ENCODE measurements at regions not wholly inside any gene's neighbourhood (a gene's known extent, or its start where the extent isn't known, plus 50 kb on each side); places are given as distances from the start of the nearest gene placed in this dataset.
A peak's percentile ranks its signal among the peaks of the same experiment; 100 is the strongest.
"Not testable (repeated sequence)": the region's sequence is repeated elsewhere in the genome, so short reads cannot be mapped to it uniquely, and the experiment has no call there.

DNA sequence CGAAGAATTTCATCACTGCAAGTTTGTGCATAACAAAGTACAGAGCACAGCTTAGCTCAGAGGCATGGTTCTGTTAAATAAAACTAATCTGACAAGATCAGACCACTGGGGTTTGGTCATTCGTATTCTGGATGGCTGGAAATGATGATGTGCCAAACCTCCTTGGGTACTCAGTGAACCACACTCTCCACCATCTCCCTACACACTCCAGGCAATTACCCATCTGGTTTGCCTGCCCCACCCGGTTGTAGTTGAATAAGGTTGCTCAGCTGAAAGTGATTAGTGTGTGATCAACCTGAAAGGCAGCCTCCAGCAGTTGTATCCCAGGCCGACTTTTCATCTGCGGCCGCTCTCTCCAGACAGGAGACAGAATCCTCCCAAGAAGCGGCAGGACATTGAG is 371.4 kb downstream of the TLE1 start:
- TF ChIP-seq FOXP2 (optimal IDR thresholded peaks at IDR 0.05; ENCODE audit: control extremely low read depth, extremely low read length, insufficient read depth) = no peak
- TF ChIP-seq EZH2 (IDR thresholded peaks at IDR 0.05) = peak; percentile 51
- no peak for TF ChIP-seq POLR2AphosphoS5 (IDR thresholded peaks at IDR 0.05; ENCODE audit: borderline replicate concordance, low read depth, low read length)
- Histone ChIP-seq H3K27ac (no peak overlapping the region), H3K36me3 (ENCODE audit: insufficient read depth, low read length) (no peaks in the 10 kb centered on the region), H3K9ac (ENCODE audit: insufficient read length) (no peak overlapping the region), H3K4me3 (no peak overlapping the region), H3K9me3 (ENCODE audit: low read depth, low read length) (no peaks in the 10 kb centered on the region)
- no peak for DNase-seq (ENCODE audit: low read depth, low spot score)

DNA sequence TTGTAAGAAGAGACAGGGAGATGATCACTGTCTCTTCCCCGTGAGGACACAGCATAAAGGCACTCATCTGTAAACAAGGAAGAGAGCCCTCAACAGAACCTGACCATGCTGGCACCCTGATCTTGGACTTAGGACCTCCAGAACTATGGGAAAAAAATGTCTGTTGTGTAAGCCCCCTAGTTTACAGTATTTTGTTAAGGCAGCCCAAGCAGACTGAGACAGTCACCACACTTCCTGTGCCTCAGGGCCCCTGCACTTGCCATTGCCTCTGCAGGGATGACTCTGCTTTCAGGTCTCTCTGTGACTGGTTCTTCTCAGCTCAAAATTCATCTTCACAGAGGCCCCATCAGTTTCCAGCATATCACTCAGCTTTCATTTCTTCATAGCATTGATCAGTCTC is 372.1 kb downstream of the TLE1 start:
- Histone ChIP-seq H3K9ac (ENCODE audit: insufficient read length) (no peak overlapping the region), H3K36me3 (ENCODE audit: insufficient read depth, low read length) (no peaks in the 10 kb centered on the region), H3K27ac (no peak overlapping the region), H3K4me3 (no peak overlapping the region), H3K9me3 (ENCODE audit: low read depth, low read length) (no peaks in the 10 kb centered on the region)
- no peak for DNase-seq (ENCODE audit: low read depth, low spot score)
- TF ChIP-seq EZH2 (IDR thresholded peaks at IDR 0.05) (no peak), POLR2AphosphoS5 (IDR thresholded peaks at IDR 0.05; ENCODE audit: borderline replicate concordance, low read depth, low read length) (no peak), FOXP2 (optimal IDR thresholded peaks at IDR 0.05; ENCODE audit: control extremely low read depth, extremely low read length, insufficient read depth) (no peak)

DNA sequence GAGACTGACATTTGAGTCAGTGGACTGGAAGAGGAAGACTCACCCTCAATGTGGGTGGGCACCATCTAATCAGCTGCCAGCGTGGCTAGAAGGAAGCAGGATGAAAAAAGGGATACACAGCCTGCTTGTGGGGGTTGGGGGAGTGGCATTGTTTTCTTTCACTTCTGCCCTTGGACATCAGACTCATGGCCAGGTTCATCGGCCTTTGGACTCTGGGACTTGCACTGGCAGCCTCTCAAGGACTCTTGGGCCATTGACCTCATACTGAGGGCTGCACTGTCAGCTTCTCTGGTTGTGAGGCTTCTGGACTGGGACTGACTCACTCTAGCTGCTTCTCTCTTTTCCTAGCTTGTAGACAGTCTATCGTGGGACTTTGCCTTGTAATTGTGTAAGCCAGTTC is 374.9 kb downstream of the TLE1 start:
- DNase-seq (ENCODE audit: low read depth, low spot score) = no peak
- Histone ChIP-seq H3K36me3 (ENCODE audit: insufficient read depth, low read length) (no peaks in the 10 kb centered on the region), H3K4me3 (no peak overlapping the region), H3K9ac (ENCODE audit: insufficient read length) (no peak overlapping the region), H3K9me3 (ENCODE audit: low read depth, low read length) (no peaks in the 10 kb centered on the region), H3K27ac (no peak overlapping the region)
- no peak for TF ChIP-seq EZH2 (IDR thresholded peaks at IDR 0.05)

DNA sequence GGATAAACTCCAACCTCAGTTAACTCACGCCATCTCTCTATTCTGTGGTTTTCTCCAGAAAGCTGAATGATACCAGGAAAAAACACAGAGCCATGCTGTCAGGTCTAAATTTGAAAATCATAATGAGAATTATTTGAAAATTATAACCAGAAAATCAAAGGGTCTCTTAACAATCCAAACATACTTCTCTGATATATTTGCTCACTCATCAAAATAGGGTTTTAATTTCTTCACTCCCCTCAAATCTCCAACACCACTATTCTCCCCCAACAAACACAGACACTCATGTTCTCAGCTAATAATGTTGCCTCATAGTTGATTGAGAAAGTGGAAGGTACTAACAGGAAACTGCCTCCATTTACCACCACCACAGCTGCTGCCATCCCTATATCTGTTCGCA is 375.5 kb downstream of the TLE1 start:
- Histone ChIP-seq H3K36me3 (ENCODE audit: insufficient read depth, low read length) (no peaks in the 10 kb centered on the region), H3K9ac (ENCODE audit: insufficient read length) (no peak overlapping the region), H3K9me3 (ENCODE audit: low read depth, low read length) (no peaks in the 10 kb centered on the region), H3K27ac (no peak overlapping the region), H3K4me3 (no peak overlapping the region)
- TF ChIP-seq POLR2AphosphoS5 (IDR thresholded peaks at IDR 0.05; ENCODE audit: borderline replicate concordance, low read depth, low read length) = no peak
- no peak for TF ChIP-seq FOXP2 (optimal IDR thresholded peaks at IDR 0.05; ENCODE audit: control extremely low read depth, extremely low read length, insufficient read depth)
- TF ChIP-seq EZH2 (IDR thresholded peaks at IDR 0.05) = no peak
- no peak for DNase-seq (ENCODE audit: low read depth, low spot score)

DNA sequence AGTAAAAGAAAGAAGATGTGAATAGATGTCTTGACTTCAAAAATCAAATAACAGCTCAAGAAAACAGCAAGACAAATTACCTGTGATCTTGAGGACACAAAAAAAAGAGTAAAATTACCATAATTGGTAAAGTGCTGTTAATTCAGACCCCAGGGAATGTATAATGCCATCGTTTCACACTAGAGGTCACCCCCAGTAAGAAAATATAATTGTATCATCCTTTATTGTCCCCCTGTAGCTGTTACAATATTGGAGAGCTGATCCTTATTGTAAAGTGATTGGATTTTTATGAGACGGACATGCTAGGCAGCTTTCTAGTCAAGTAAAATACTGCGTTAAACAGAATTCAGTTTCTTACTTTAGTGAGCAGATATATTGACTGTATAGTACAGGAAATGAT is 377.0 kb downstream of the TLE1 start:
- DNase-seq (ENCODE audit: low read depth, low spot score) = no peak
- TF ChIP-seq EZH2 (IDR thresholded peaks at IDR 0.05) = no peak
- TF ChIP-seq FOXP2 (optimal IDR thresholded peaks at IDR 0.05; ENCODE audit: control extremely low read depth, extremely low read length, insufficient read depth) = no peak
- no peak for TF ChIP-seq POLR2AphosphoS5 (IDR thresholded peaks at IDR 0.05; ENCODE audit: borderline replicate concordance, low read depth, low read length)
- H3K36me3 ChIP-seq (ENCODE audit: insufficient read depth, low read length) = no peaks in the 10 kb centered on the region
- H3K9me3 ChIP-seq (ENCODE audit: low read depth, low read length) = no peaks in the 10 kb centered on the region
- H3K4me3 ChIP-seq = no peak overlapping the region
- no peak overlapping the region for H3K27ac ChIP-seq
- H3K9ac ChIP-seq (ENCODE audit: insufficient read length) = no peak overlapping the region

DNA sequence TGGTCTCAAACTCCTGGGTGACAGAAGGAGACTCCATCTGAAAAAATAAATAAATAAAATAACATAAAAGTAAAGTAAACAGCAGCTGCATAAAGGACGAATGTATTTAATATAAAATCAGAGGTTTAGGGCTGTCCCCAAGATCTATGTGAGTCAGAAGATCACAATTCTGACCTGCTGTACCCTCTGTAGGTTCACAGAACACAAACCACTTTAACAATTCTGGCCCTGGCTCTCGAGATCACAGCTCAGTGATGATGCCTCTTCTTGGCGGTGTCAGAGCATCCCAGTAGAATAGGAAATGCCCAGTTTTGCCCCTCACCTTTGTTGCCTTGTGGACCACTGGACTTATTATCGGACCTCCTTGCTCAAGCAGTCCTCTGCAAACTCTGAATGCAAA is 380.9 kb downstream of the TLE1 start:
- Histone ChIP-seq H3K9ac (ENCODE audit: insufficient read length) (no peak overlapping the region), H3K9me3 (ENCODE audit: low read depth, low read length) (no peaks in the 10 kb centered on the region), H3K36me3 (ENCODE audit: insufficient read depth, low read length) (no peaks in the 10 kb centered on the region), H3K4me3 (no peak overlapping the region), H3K27ac (no peak overlapping the region)
- TF ChIP-seq EZH2 (IDR thresholded peaks at IDR 0.05) = no peak
- TF ChIP-seq FOXP2 (optimal IDR thresholded peaks at IDR 0.05; ENCODE audit: control extremely low read depth, extremely low read length, insufficient read depth) = no peak
- no peak for TF ChIP-seq POLR2AphosphoS5 (IDR thresholded peaks at IDR 0.05; ENCODE audit: borderline replicate concordance, low read depth, low read length)
- no peak for DNase-seq (ENCODE audit: low read depth, low spot score)

DNA sequence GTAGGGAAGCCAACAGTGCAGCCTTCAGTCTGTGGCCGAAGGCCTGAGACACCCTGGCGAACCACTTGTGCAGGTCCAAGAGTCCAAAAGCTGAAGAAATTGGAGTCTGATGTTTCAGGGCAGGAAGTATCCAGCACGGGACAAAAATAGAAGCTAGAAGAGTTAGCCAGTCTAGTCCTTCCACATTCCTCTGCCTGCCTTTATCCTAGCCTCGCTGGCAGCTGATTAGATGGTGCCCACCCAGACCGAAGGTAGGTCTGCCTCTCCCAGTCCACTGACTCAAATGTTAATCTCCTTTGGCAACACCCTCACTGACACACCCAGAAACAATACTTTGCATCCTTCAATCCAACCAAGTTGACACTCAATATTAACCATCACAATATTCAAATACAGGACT is 381.6 kb downstream of the TLE1 start:
- H3K36me3 ChIP-seq (ENCODE audit: insufficient read depth, low read length); H3K9ac ChIP-seq (ENCODE audit: insufficient read length); H3K4me3 ChIP-seq; DNase-seq (ENCODE audit: low read depth, low spot score); H3K27ac ChIP-seq; H3K9me3 ChIP-seq (ENCODE audit: low read depth, low read length): not testable (repeated sequence)

DNA sequence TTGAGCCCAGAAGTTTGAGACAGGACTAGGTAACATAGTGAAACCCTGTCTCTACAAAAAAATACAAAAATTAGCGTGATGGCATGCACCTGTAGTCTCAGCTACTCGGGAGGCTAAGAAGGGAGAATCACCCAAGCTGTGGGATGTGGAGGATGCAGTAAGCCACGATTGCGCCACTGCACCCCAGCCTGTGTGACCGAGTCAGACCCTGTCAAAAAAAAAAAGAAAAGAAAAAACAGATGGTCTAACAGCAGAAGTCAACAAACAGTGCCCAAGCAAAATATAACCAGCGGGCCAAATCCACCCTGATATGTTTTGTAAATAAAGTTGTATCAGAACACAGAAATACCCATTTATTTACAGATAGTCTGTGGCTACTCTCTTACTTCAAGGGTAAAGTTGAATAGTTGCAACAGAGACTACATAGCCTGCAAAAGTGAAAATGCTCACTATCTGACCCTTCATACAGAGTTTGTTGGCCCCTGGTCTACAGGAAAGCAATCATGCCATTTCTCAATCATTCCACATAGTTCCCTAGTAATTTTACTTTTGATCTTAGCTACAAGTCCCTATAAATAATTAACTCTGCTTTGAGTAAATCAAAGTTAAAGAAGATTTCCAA is 383.7 kb downstream of the TLE1 start:
- no peaks in the 10 kb centered on the region for H3K9me3 ChIP-seq (ENCODE audit: low read depth, low read length)

DNA sequence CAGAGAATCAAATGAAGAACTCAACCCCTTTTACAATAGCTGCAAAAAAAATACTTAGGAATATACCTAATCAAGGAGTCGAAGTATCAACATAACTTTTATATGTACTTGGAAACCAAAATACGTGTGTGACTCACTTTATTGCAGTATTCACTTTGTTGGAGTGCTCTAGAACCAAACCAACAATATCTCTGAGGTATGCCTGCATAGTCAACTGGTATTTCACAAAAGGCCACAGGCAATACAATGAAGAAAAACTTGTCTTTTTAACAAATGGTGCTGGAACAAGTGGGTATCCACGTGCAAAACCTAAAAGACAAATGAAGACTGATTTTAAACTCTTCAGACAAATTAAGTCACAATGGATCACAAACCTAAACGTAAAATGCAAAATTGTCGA is 385.7 kb downstream of the TLE1 start:
- no peak overlapping the region for H3K4me3 ChIP-seq
- H3K9ac ChIP-seq (ENCODE audit: insufficient read length) = no peak overlapping the region
- no peaks in the 10 kb centered on the region for H3K9me3 ChIP-seq (ENCODE audit: low read depth, low read length)
- H3K36me3 ChIP-seq (ENCODE audit: insufficient read depth, low read length) = no peaks in the 10 kb centered on the region
- no peak overlapping the region for H3K27ac ChIP-seq
- TF ChIP-seq EZH2 (IDR thresholded peaks at IDR 0.05) (no peak), POLR2AphosphoS5 (IDR thresholded peaks at IDR 0.05; ENCODE audit: borderline replicate concordance, low read depth, low read length) (no peak), FOXP2 (optimal IDR thresholded peaks at IDR 0.05; ENCODE audit: control extremely low read depth, extremely low read length, insufficient read depth) (no peak)
- no peak for DNase-seq (ENCODE audit: low read depth, low spot score)

More for the DNA sequence above, 383.7 kb downstream of the TLE1 start:
- H3K4me3 ChIP-seq = no peak overlapping the region
- DNase-seq (ENCODE audit: low read depth, low spot score) = no peak
- H3K9ac ChIP-seq (ENCODE audit: insufficient read length) = no peak overlapping the region
- no peaks in the 10 kb centered on the region for H3K36me3 ChIP-seq (ENCODE audit: insufficient read depth, low read length)
- no peak overlapping the region for H3K27ac ChIP-seq
- TF ChIP-seq POLR2AphosphoS5 (IDR thresholded peaks at IDR 0.05; ENCODE audit: borderline replicate concordance, low read depth, low read length) (no peak), EZH2 (IDR thresholded peaks at IDR 0.05) (no peak), FOXP2 (optimal IDR thresholded peaks at IDR 0.05; ENCODE audit: control extremely low read depth, extremely low read length, insufficient read depth) (no peak)
